Uterus (tissue), 3 donors: ENCODE measurements at regions not wholly inside any gene's neighbourhood (a gene's known extent, or its start where the extent isn't known, plus 50 kb on each side); places are given as distances from the start of the nearest gene placed in this dataset.

Experiments
- DNase-seq, 2 donors: peaks; one replicate each; pipeline ENCODE4 v3.0.0-alpha.2; 2019 to 2020
- H3K27ac ChIP-seq, 2 donors: fragments of 200-600 bp; sonication (generic); 1 replicate in 1 of 2; 2 replicates in 1 of 2; pipeline ENCODE4 v1.5.1; 2016 to 2018
- H3K27me3 ChIP-seq, 2 donors: fragments of 200-600 bp; sonication (generic); one replicate each; pipeline ENCODE4 v1.5.1; 2018 to 2019; ENCODE audit warnings: control low read depth in 1 of 2
- H3K36me3 ChIP-seq, 2 donors: fragments of 200-600 bp; sonication (generic); one replicate each; pipeline ENCODE4 v1.5.1; 2019; ENCODE audit warnings: control low read depth in 1 of 2
- H3K4me1 ChIP-seq, 2 donors: fragments of 200-600 bp; sonication (generic); one replicate each; pipeline ENCODE4 v1.5.1; 2018 to 2019; ENCODE audit warnings: control low read depth in 1 of 2
- H3K4me3 ChIP-seq, 2 donors: fragments of 200-600 bp; sonication (generic); 1 replicate in 1 of 2; 2 replicates in 1 of 2; pipeline ENCODE4 v1.5.1; 2018 to 2019; ENCODE audit warnings: mild to moderate bottlenecking in 1 of 2
- H3K9me3 ChIP-seq, 2 donors: fragments of 200-600 bp; sonication (generic); one replicate each; pipeline ENCODE4 v1.5.1; 2019; ENCODE audit warnings: control low read depth in 1 of 2
- POLR2A ChIP-seq, 2 donors: fragments of 450-650 bp; IDR thresholded peaks; one replicate each; pipeline ENCODE4 v1.6.1; 2016; ENCODE audit warnings: antibody characterized with exemption in 2 of 2, mild to moderate bottlenecking in 1 of 2, moderate library complexity in 1 of 2
- intact Hi-C: fragments of 100-400 bp; cut with DNase I; formaldehyde crosslinking; loops from one replicate; pipeline ENCODE4 v1.15.1; 2023; ENCODE audit warnings: low total_unique reads
- TF ChIP-seq, protein P1 (sequence below), 4 experiments: fragments of 200-600 bp in 2 of 4; fragments of 450-650 bp in 2 of 4; sonication (generic) in 2 of 4; IDR thresholded peaks; one replicate each; pipeline ENCODE4 v1.5.1; 2016 to 2019; ENCODE audit warnings: antibody characterized with exemption in 4 of 4, mild to moderate bottlenecking in 2 of 4, moderate library complexity in 1 of 4
- donor health status: DM: yes; HTN: yes; CAD: no.

DNA sequence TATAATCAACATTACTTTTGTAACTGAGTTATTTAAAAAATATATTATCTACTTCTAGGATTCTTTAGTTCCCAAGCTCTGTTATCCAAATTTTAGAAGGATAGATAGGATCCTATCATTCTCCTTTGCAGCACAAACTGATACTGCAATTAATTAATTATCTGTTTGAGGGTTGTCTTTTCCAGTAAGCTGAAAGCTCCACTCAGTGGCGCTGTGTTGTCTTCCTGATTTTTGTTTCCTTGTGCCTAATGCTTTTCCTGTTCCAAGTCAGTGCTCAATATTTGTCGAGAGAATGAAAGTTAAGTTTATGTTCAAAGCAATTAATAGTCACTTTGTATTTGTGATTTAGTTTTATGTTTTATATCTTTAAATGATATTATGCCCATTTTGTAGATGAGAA lies 107.4 kb upstream of the ANK2 start:
- no peak for DNase-seq
- Histone ChIP-seq H3K36me3 (no peaks in the 10 kb centered on the region), H3K4me1 (no peaks in the 10 kb centered on the region), H3K4me3 (no peak overlapping the region), H3K27ac (no peak overlapping the region), H3K9me3 (no peaks in the 10 kb centered on the region), H3K27me3 (no peaks in the 10 kb centered on the region)
- intact Hi-C loops = no loop called here
- no peak for TF ChIP-seq POLR2A (IDR thresholded peaks at IDR 0.05)

- Histone ChIP-seq H3K9me3 (no peaks in the 10 kb centered on the region), H3K27ac (no peak overlapping the region), H3K27me3 (no peaks in the 10 kb centered on the region), H3K36me3 (no peaks in the 10 kb centered on the region), H3K4me3 (no peak overlapping the region), H3K4me1 (no peaks in the 10 kb centered on the region)
- intact Hi-C loops = no loop called here
- TF ChIP-seq, protein P1, sequence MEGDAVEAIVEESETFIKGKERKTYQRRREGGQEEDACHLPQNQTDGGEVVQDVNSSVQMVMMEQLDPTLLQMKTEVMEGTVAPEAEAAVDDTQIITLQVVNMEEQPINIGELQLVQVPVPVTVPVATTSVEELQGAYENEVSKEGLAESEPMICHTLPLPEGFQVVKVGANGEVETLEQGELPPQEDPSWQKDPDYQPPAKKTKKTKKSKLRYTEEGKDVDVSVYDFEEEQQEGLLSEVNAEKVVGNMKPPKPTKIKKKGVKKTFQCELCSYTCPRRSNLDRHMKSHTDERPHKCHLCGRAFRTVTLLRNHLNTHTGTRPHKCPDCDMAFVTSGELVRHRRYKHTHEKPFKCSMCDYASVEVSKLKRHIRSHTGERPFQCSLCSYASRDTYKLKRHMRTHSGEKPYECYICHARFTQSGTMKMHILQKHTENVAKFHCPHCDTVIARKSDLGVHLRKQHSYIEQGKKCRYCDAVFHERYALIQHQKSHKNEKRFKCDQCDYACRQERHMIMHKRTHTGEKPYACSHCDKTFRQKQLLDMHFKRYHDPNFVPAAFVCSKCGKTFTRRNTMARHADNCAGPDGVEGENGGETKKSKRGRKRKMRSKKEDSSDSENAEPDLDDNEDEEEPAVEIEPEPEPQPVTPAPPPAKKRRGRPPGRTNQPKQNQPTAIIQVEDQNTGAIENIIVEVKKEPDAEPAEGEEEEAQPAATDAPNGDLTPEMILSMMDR (IDR thresholded peaks at IDR 0.05) = no peak
- TF ChIP-seq POLR2A (IDR thresholded peaks at IDR 0.05) = no peak
- no peak for DNase-seq
Measured at GRCh38 chr4:112942997-112943396, 106.5 kb upstream of the ANK2 start.

DNA sequence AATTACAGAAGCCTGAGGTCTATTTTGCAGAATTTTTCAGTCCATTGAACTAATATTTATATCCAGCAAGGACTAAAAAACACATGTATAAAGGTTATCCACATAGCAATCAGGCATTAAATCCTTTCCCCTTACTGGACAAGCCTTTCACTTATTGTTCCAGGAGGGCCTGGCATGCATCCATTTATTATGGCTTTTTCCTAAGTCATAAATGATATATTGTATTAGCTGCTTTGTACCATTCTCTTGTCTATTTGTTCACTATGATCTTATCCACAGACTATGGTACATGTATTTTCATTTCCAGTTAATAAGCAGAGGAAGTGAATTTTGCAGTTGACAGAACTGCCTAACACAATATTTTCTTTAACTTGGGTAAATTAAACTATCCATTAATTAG lies 105.4 kb upstream of the ANK2 start:
- Histone ChIP-seq H3K4me1 (no peaks in the 10 kb centered on the region), H3K4me3 (no peak overlapping the region), H3K27me3 (no peaks in the 10 kb centered on the region), H3K36me3 (no peaks in the 10 kb centered on the region), H3K27ac (no peak overlapping the region), H3K9me3 (no peaks in the 10 kb centered on the region)
- intact Hi-C loops = no loop called here
- TF ChIP-seq, protein P1 (IDR thresholded peaks at IDR 0.05) = no peak
- TF ChIP-seq POLR2A (IDR thresholded peaks at IDR 0.05) = no peak
- DNase-seq = no peak

GRCh38 chr4:112946127-112946526 lies 103.3 kb upstream of the ANK2 start:
- Histone ChIP-seq H3K36me3 (no peaks in the 10 kb centered on the region), H3K4me3 (no peak overlapping the region), H3K27me3 (no peaks in the 10 kb centered on the region), H3K9me3 (no peaks in the 10 kb centered on the region), H3K27ac (no peak overlapping the region), H3K4me1 (no peaks in the 10 kb centered on the region)
- no peak for TF ChIP-seq POLR2A (IDR thresholded peaks at IDR 0.05)
- TF ChIP-seq, protein P1 (IDR thresholded peaks at IDR 0.05) = no peak
- intact Hi-C loops = no loop called here
- no peak for DNase-seq

DNA sequence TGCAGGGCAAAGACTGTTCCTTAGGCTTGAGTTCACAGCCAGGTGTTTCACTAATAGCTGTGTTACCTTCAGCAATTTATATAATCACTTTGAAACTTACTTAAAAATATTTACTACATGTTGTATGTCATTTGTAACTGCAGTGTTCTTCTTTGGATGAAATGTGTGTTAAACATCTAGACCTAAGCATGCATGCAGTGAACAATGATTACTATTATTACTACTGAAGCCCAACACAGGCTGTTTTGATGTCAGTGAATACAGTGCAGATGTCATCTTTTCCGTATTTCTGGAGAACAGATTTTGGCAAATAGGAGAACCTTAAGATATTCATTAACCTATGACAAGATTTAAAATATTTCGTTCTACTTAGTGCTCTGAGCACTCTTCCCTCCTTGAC lies 101.8 kb upstream of the ANK2 start:
- H3K27ac ChIP-seq = no peak overlapping the region
- TF ChIP-seq, protein P1 (IDR thresholded peaks at IDR 0.05) = no peak
- no peak for TF ChIP-seq POLR2A (IDR thresholded peaks at IDR 0.05)
- H3K9me3 ChIP-seq = no peaks in the 10 kb centered on the region
- intact Hi-C loops = no loop called here
- no peaks in the 10 kb centered on the region for H3K36me3 ChIP-seq
- no peak for DNase-seq
- H3K27me3 ChIP-seq = no peaks in the 10 kb centered on the region
- no peak overlapping the region for H3K4me3 ChIP-seq
- no peaks in the 10 kb centered on the region for H3K4me1 ChIP-seq
